NK-92 (cell line): ENCODE measurements at regions not wholly inside any gene's neighbourhood (a gene's known extent, or its start where the extent isn't known, plus 50 kb on each side); places are given as distances from the start of the nearest gene placed in this dataset.

Experiments
- DNase-seq: peaks from one replicate; lab custom pipeline; 2025; ENCODE audit not compliant: unreplicated experiment; lab: John Stamatoyannopoulos, UW

- no peak for DNase-seq
These were observed 185.6 kb upstream of the TNRC6C start for GRCh38 chr17:77772899-77773358.

GRCh38 chr17:77774182-77774581 is 184.3 kb upstream of the TNRC6C start:
- DNase-seq = no peak

GRCh38 chr17:77778636-77779489 is 179.6 kb upstream of the TNRC6C start:
- DNase-seq = no peak

- DNase-seq = no peak
These were observed 178.6 kb upstream of the TNRC6C start for GRCh38 chr17:77779711-77780539.

GRCh38 chr17:77781536-77781935 is 177.0 kb upstream of the TNRC6C start:
- no peak for DNase-seq

GRCh38 chr17:77782201-77782600 is 176.3 kb upstream of the TNRC6C start:
- DNase-seq = no peak

GRCh38 chr17:77782611-77783010 is 175.9 kb upstream of the TNRC6C start:
- no peak for DNase-seq

- DNase-seq = no peak
These were observed 174.3 kb upstream of the TNRC6C start for GRCh38 chr17:77783991-77784820.

GRCh38 chr17:77785312-77785905 is 173.1 kb upstream of the TNRC6C start:
- no peak for DNase-seq

- no peak for DNase-seq
These were observed 172.4 kb upstream of the TNRC6C start for GRCh38 chr17:77786090-77786489.

GRCh38 chr17:77786740-77787505 is 171.6 kb upstream of the TNRC6C start:
- no peak for DNase-seq

GRCh38 chr17:77790143-77790829 is 168.2 kb upstream of the TNRC6C start:
- DNase-seq = no peak

GRCh38 chr17:77792626-77793025 is 165.9 kb upstream of the TNRC6C start:
- no peak for DNase-seq

GRCh38 chr17:77793146-77793970 is 165.1 kb upstream of the TNRC6C start:
- DNase-seq = no peak

GRCh38 chr17:77793971-77794235 is 164.6 kb upstream of the TNRC6C start:
- no peak for DNase-seq

- DNase-seq = no peak
These were observed 163.7 kb upstream of the TNRC6C start for GRCh38 chr17:77794846-77795245.

- no peak for DNase-seq
These were observed 162.8 kb upstream of the TNRC6C start for GRCh38 chr17:77795685-77796084.

- DNase-seq = no peak
These were observed 162.2 kb upstream of the TNRC6C start for GRCh38 chr17:77796176-77796860.
